Suppressor macrophage treated with lipopolysaccharide for 1 hour (primary cell): ENCODE measurements at regions not wholly inside any gene's neighbourhood (a gene's known extent, or its start where the extent isn't known, plus 50 kb on each side); places are given as distances from the start of the nearest gene placed in this dataset.

ENCODE experiments used
- DNase-seq, 3 donors: peaks; one replicate each; pipeline ENCODE4 v3.0.0-alpha.2; 2020 to 2022

GRCh38 chr5:31097851-31098250 is 95.6 kb upstream of the CDH6 start:
- no peak for DNase-seq

- no peak for DNase-seq
Measured at GRCh38 chr5:31096238-31096865, 97.1 kb upstream of the CDH6 start.

- DNase-seq = no peak
Measured at GRCh38 chr5:31095796-31096195, 97.7 kb upstream of the CDH6 start.

GRCh38 chr5:31091501-31091900 is 102.0 kb upstream of the CDH6 start:
- no peak for DNase-seq

GRCh38 chr5:31090467-31090866 is 103.0 kb upstream of the CDH6 start:
- DNase-seq = no peak

GRCh38 chr5:31086839-31087415 is 106.6 kb upstream of the CDH6 start:
- DNase-seq = no peak

- no peak for DNase-seq
Measured at GRCh38 chr5:31084871-31085270, 108.6 kb upstream of the CDH6 start.

GRCh38 chr5:31083364-31083763 is 110.1 kb upstream of the CDH6 start:
- no peak for DNase-seq

GRCh38 chr5:31079668-31080067 is 113.8 kb upstream of the CDH6 start:
- DNase-seq = no peak

- no peak for DNase-seq
Measured at GRCh38 chr5:31078956-31079355, 114.5 kb upstream of the CDH6 start.

GRCh38 chr5:31075981-31076380 is 117.5 kb upstream of the CDH6 start:
- no peak for DNase-seq

- DNase-seq = no peak
Measured at GRCh38 chr5:31068287-31068686, 125.2 kb upstream of the CDH6 start.

GRCh38 chr5:31066655-31067328 is 126.7 kb upstream of the CDH6 start:
- DNase-seq = no peak

GRCh38 chr5:31064215-31064614 is 129.3 kb upstream of the CDH6 start:
- no peak for DNase-seq

GRCh38 chr5:31062902-31063580 is 130.4 kb upstream of the CDH6 start:
- DNase-seq = no peak

GRCh38 chr5:31059889-31060288 is 133.6 kb upstream of the CDH6 start:
- no peak for DNase-seq

GRCh38 chr5:31054453-31054852 is 139.0 kb upstream of the CDH6 start:
- DNase-seq = no peak

GRCh38 chr5:31052937-31053658 is 140.4 kb upstream of the CDH6 start:
- DNase-seq = no peak

GRCh38 chr5:31051316-31051715 is 142.2 kb upstream of the CDH6 start:
- no peak for DNase-seq

- DNase-seq = no peak
Measured at GRCh38 chr5:31049936-31050704, 143.4 kb upstream of the CDH6 start.

GRCh38 chr5:31049461-31049860 is 144.0 kb upstream of the CDH6 start:
- DNase-seq = no peak
